NCI-H510A (cell line): ENCODE measurements at regions not wholly inside any gene's neighbourhood (a gene's known extent, or its start where the extent isn't known, plus 50 kb on each side); places are given as distances from the start of the nearest gene placed in this dataset.

Experiments used
- DNase-seq: peaks from one replicate; lab custom pipeline; 2025; lab: John Stamatoyannopoulos, UW

GRCh38 chr4:151887816-151888180 lies 127.0 kb upstream of the GATB start:
- DNase-seq, result no peak

GRCh38 chr4:151887031-151887815 lies 126.4 kb upstream of the GATB start:
- DNase-seq, result no peak

- DNase-seq, result no peak
Measured at GRCh38 chr4:151885123-151885522, 124.3 kb upstream of the GATB start.

- DNase-seq, result no peak
Measured at GRCh38 chr4:151883747-151884146, 122.9 kb upstream of the GATB start.

- DNase-seq, result no peak
Measured at GRCh38 chr4:151882072-151882803, 121.4 kb upstream of the GATB start.

- no peak for DNase-seq
Measured at GRCh38 chr4:151879705-151880445, 119.1 kb upstream of the GATB start.

GRCh38 chr4:151876381-151876988 lies 115.7 kb upstream of the GATB start:
- DNase-seq, result no peak

DNA sequence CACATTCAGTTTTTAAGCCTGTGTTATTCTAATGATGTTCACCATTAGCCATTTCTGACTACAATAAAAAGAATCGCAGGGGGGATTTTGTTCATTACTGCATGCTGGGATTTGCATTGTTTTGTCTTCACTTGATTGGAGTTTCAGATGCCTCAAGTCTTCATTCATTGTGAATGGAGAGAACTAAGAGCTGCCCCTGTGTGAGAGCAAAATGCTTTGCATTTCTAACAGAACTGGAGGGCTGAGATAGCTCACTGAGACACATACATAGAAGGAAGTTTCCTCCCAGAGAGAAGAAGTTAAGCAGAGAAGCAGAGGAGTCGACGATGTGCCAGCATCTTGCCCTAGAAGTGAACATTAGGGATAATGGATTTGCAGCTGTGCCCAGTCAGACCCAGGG lies 113.5 kb upstream of the GATB start:
- no peak for DNase-seq

DNA sequence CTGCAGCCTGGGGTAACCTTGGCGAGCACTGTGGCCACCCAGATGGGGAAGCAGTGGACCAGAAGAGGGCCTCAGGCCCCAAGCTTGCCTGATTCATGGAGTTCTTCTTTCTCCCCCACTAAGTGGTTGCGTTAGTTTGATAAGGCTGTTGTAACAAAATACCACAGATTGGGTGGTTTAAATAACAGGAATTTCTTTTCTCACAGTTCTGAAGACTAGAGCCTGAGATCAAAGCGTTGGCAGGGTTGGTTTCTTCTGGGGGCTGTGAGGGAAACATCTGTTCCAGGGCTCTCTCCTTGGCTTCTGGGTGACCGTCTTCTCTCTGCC lies 105.7 kb upstream of the GATB start:
- no peak for DNase-seq

GRCh38 chr4:151865744-151866591 lies 105.2 kb upstream of the GATB start:
- no peak for DNase-seq

- no peak for DNase-seq
Measured at GRCh38 chr4:151865312-151865711, 104.5 kb upstream of the GATB start.

GRCh38 chr4:151864068-151864467 lies 103.3 kb upstream of the GATB start:
- no peak for DNase-seq

- no peak for DNase-seq
Measured at GRCh38 chr4:151862766-151863165, 102.0 kb upstream of the GATB start.

GRCh38 chr4:151860561-151861093 lies 99.8 kb upstream of the GATB start:
- no peak for DNase-seq

GRCh38 chr4:151859641-151860040 lies 98.8 kb upstream of the GATB start:
- DNase-seq, result no peak

DNA sequence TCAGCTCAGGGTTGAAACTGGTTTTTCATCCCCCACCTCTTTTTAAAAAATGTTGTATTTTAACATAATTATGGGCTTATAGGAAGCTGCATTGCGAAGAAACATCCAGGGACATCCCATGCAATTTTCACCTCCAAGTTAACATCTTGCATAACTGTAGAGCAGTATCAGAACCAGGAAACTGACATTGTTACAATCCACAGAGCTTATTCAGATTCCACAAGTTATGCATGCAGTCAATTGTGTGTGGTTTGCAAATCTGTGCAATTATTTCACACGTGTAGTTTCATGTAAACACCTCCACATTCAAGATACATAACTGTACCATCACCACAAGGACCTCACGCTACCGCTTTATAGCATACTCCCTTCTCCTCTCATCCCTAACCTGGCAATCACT lies 97.5 kb upstream of the GATB start:
- no peak for DNase-seq

GRCh38 chr4:151857368-151857767 lies 96.6 kb upstream of the GATB start:
- DNase-seq, result no peak

DNA sequence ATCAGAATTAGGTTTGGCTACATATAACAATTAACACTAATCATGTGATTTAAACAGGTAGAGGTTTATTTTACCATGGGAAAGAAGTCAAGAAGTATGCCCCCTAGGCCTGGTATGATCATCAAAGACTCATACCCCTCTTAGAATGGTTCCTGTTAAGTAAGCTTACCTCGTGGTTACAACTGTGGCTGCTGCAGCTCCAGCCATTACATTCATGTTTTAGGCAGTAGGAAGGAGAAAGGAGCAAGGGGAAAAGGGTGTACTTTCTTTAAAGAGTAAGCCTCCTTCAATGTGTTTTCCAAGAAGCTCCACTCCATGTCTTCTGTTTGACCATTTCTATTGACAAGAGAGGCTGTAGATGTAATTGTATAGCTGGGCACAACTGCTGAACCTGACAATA lies 94.9 kb upstream of the GATB start:
- DNase-seq, result no peak

GRCh38 chr4:151854731-151855130 lies 93.9 kb upstream of the GATB start:
- DNase-seq, result no peak

- DNase-seq, result no peak
Measured at GRCh38 chr4:151853034-151853433, 92.2 kb upstream of the GATB start.

DNA sequence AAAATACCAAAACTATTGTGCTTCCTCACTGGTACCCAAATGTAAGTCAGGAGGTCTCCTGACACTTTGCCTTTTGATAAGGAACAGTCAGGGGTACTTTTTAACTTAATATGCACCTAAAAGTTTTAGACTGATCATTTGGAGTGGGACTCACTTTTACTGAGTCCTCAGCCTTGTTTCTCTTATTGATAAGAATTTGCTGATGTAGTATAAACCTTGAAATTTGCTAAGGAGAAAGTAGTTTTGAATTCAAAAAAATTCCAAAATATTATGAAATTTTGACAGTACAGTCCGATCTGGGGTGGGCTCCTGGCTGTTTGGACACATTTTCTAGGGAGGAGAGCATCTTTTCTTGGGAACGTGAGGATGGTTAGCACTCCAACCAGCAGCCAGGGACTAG lies 91.4 kb upstream of the GATB start:
- DNase-seq, result no peak

DNA sequence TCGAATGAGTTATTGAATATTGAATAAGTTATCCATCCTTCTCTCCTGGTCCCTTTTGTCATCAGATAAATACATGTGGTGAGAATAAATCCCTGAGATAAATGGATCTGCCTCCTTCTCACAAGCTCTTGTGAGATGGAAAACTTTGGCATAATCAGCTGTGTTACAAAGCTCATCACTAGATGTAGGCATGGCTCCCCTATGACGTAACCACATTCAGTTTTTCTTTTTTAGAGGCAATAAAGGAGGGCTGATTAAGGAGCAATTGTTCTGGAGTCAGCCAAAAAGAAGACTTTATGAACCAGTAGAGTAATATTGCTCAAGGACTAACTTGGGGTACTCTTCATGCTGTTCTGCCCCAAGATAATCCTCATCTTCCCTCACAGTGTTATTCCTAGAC lies 90.5 kb upstream of the GATB start:
- no peak for DNase-seq
